GM10266 (cell line): ENCODE measurements at regions not wholly inside any gene's neighbourhood (a gene's known extent, or its start where the extent isn't known, plus 50 kb on each side); places are given as distances from the start of the nearest gene placed in this dataset.

Source experiments
- DNase-seq: peaks from one replicate; pipeline ENCODE4 v3.0.0; 2012; ENCODE audit errors: extremely low spot score
- TF ChIP-seq, protein P1 (sequence below): IDR thresholded peaks from 2 replicates; pipeline ENCODE4 v1.5.1; 2012; ENCODE audit warnings: mild to moderate bottlenecking, low read depth; ENCODE audit not compliant: control insufficient read depth, insufficient read depth; ENCODE audit errors: missing control alignments

DNA sequence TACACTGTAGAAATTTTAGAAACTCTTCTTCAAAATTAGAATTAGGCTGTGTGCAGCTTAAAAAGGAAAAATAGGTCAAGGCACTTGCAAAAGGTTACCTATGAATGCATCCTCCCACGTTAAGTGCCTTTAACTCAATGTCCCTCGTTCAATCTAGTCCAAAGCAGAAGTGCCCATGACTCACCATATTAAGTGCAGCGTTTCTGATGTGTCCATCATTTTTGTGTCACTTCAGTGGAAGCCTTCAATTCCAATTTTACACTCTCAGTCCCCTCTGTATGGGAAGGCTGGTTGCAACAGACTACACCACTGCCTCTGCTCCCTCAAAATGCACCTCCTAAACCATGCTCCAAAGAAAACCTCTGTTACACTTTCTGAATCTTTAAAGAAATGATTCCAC is 53.4 kb downstream of the FOXB1 start:
- no peak for DNase-seq

DNA sequence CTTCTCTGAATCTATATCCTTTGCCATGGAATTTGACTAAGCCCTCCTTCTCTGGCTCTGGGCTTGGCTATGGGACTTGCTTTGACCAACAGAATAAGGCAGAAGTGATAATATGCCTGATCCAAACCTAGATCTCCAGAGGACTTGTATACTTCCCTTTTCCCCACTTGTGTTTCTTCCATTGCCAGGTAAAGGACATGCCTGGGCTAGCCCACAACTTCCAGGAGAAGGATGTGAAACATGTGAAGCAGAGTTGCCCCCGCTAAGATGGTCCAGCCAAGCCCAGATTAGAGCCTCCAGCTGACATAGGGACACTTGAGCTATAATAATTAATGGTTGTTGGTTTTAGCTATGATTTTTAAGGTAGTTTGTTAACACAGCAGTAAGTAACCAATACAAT is 55.1 kb downstream of the FOXB1 start:
- DNase-seq: no peak
- TF ChIP-seq, protein P1, sequence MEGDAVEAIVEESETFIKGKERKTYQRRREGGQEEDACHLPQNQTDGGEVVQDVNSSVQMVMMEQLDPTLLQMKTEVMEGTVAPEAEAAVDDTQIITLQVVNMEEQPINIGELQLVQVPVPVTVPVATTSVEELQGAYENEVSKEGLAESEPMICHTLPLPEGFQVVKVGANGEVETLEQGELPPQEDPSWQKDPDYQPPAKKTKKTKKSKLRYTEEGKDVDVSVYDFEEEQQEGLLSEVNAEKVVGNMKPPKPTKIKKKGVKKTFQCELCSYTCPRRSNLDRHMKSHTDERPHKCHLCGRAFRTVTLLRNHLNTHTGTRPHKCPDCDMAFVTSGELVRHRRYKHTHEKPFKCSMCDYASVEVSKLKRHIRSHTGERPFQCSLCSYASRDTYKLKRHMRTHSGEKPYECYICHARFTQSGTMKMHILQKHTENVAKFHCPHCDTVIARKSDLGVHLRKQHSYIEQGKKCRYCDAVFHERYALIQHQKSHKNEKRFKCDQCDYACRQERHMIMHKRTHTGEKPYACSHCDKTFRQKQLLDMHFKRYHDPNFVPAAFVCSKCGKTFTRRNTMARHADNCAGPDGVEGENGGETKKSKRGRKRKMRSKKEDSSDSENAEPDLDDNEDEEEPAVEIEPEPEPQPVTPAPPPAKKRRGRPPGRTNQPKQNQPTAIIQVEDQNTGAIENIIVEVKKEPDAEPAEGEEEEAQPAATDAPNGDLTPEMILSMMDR: no peak

More for the DNA sequence above, 53.4 kb downstream of the FOXB1 start:
- TF ChIP-seq, protein P1: no peak

DNA sequence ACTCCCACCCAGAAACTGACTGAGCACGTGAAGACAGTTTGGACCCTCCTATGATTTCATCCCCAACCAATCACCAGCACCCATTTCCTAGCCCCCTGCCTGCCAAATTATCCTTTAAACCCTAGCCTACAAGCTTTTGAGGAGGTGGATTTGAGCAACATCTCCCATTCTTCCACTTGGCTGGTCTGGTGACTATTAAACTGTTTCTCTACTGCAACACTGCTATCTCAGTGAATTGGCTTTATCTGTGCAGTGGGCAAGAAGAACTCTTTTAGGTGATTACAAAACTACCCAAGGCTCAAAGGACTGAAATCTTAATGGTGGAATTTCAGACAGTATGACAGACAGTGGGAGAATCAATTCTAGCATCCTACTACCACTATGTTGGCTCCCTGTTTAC is 57.6 kb downstream of the FOXB1 start:
- TF ChIP-seq, protein P1: no peak
- DNase-seq: no peak

DNA sequence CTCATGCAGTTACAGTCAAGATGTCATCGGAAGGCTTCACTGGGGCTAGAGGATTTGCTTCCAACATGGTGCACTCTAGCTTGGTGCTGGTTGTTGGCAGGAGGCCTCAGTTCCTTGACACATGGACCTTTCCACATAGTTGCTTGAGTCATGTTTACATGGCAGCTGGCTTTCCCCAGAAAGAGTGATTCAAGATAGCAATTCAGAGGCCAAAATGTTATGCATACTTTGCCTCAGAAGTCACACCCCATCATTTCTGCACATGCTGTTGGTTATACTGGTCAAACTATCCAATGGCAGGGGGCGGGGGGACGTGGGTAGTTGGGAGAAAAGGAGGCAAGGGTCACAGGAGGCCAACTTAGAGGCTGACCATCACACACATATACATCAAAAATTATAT is 58.7 kb downstream of the FOXB1 start:
- DNase-seq: no peak
- TF ChIP-seq, protein P1: no peak

DNA sequence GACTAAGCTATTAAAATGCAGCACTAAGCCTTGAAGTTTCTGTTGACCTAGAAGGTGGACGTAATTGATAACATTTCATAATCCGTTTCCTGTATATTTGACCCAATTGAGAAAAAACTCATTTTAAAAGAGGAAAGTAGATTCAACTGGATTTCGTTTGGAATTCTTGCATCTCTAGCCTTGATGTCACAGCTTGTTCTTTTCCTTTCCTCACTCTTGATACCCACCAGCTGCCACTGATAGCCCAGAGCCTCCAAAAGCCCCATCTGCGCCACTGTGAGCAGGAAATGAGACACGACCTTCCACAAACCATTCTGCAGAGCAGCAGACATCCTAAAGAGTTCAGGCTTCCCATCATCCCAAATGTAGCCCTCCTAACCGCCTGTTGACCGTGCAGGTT is 61.8 kb downstream of the FOXB1 start:
- TF ChIP-seq, protein P1: no peak
- no peak for DNase-seq

DNA sequence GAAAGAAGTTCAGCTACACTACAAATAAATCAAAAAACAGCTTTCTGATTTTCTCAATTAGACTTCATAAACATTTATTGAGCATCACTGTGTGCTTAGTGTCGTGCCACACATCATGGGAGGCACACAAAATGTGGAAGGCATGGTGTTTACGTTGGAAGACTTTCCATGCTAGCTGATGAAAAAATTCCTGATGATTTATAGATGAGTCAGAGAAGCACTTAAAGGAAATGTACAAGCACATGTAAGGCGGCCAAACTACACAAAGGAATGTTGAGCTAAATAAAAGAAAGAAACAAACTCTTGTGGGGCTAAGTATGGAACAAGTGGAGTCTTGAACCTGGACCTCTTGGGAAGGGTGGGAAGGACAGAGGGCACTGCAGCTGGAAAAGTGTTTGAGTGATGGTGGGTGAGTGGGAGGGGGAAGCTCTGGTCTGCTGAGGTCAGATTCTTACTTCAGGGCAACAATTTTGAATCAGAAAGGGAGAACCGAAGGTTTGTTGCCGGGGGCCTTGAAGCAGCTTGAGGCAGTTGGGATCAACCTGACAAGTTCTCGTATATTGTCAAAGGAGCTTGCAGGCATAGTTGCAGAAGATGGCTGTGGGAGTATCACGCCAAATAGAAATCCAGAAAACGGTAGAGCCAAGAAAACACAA is 66.9 kb downstream of the FOXB1 start:
- TF ChIP-seq, protein P1: no peak
- no peak for DNase-seq

DNA sequence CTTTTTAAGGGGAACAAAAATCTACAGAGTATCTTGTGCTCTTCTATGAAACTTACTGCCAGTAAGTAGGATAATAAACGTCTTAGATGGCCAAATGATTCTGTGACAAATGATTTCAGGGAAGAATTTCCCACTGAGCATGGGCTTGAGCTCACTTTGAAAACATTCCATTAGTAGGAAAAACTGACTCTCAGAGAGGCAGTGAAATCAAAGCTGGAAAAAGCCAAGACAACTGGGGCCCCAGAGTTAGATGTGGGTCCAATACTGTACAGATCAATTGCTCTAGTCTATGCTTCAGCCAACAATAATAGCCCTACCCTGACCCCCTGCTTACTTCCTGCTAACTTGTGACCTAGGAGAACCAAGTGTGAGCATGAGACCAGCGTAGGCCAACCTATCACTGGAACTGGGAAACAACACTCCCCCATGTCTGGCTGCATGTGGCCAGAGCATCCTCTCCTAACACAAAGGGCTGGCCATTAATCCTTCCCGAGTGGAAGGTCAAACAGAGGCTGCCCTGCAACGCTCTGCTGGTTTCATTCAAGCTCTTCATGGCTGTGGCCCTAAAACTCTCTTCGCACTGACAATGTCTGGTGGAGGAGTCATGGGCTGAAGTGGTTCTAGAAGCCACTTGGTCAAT is 68.8 kb downstream of the FOXB1 start:
- TF ChIP-seq, protein P1: no peak
- no peak for DNase-seq
